ENCODE measurements at regions not wholly inside any gene's neighbourhood (a gene's known extent, or its start where the extent isn't known, plus 50 kb on each side); places are given as distances from the start of the nearest gene placed in this dataset.

GRCh38 chr1:173407846-173408245 is 69.3 kb upstream of the PRDX6 start:
- TF ChIP-seq NFIC (IDR thresholded peaks at IDR 0.05) (no peak), TCF12 (IDR thresholded peaks at IDR 0.05; ENCODE audit: low read depth) (no peak), RAD21 (IDR thresholded peaks at IDR 0.05; ENCODE audit: low read depth) (no peak), CREB1 (IDR thresholded peaks at IDR 0.05; ENCODE audit: low read depth) (no peak), TEAD4 (IDR thresholded peaks at IDR 0.05) (no peak), MAX (IDR thresholded peaks at IDR 0.05) (no peak), REST (IDR thresholded peaks at IDR 0.05; ENCODE audit: low read depth) (no peak), EP300 (IDR thresholded peaks at IDR 0.05; ENCODE audit: borderline replicate concordance) (no peak)

- no peak for TF ChIP-seq EP300 (IDR thresholded peaks at IDR 0.05; ENCODE audit: borderline replicate concordance)
- TF ChIP-seq EGR1 (IDR thresholded peaks at IDR 0.05) = no peak
- no peak for TF ChIP-seq TAF1 (IDR thresholded peaks at IDR 0.05; ENCODE audit: low read depth)
- no peak for TF ChIP-seq MAX (IDR thresholded peaks at IDR 0.05)
- TF ChIP-seq TEAD4 (IDR thresholded peaks at IDR 0.05) = no peak
- no peak for TF ChIP-seq CEBPB (IDR thresholded peaks at IDR 0.05)
- TF ChIP-seq ZBTB7A (IDR thresholded peaks at IDR 0.05; ENCODE audit: low read depth) = no peak
- TF ChIP-seq REST (IDR thresholded peaks at IDR 0.05; ENCODE audit: low read depth) = no peak
- no peak for TF ChIP-seq CREB1 (IDR thresholded peaks at IDR 0.05; ENCODE audit: low read depth)
- no peak for TF ChIP-seq TCF12 (IDR thresholded peaks at IDR 0.05; ENCODE audit: low read depth)
- no peak for TF ChIP-seq FOXM1 (IDR thresholded peaks at IDR 0.05; ENCODE audit: borderline replicate concordance, low read depth)
- no peak for TF ChIP-seq NFIC (IDR thresholded peaks at IDR 0.05)
- no peak for TF ChIP-seq YY1 (IDR thresholded peaks at IDR 0.05; ENCODE audit: low read depth)
- no peak for TF ChIP-seq USF1 (IDR thresholded peaks at IDR 0.05)
- TF ChIP-seq RAD21 (IDR thresholded peaks at IDR 0.05; ENCODE audit: low read depth) = no peak
These were observed 68.2 kb upstream of the PRDX6 start for GRCh38 chr1:173408886-173409285.

GRCh38 chr1:173409613-173410012 is 67.5 kb upstream of the PRDX6 start:
- no peak for TF ChIP-seq TCF12 (IDR thresholded peaks at IDR 0.05; ENCODE audit: low read depth)
- TF ChIP-seq FOXM1 (IDR thresholded peaks at IDR 0.05; ENCODE audit: borderline replicate concordance, low read depth) = no peak
- no peak for TF ChIP-seq ZBTB7A (IDR thresholded peaks at IDR 0.05; ENCODE audit: low read depth)
- no peak for TF ChIP-seq EGR1 (IDR thresholded peaks at IDR 0.05)
- TF ChIP-seq NFIC (IDR thresholded peaks at IDR 0.05) = no peak
- no peak for TF ChIP-seq CREB1 (IDR thresholded peaks at IDR 0.05; ENCODE audit: low read depth)
- no peak for TF ChIP-seq CEBPB (IDR thresholded peaks at IDR 0.05)
- TF ChIP-seq REST (IDR thresholded peaks at IDR 0.05; ENCODE audit: low read depth) = no peak
- TF ChIP-seq USF1 (IDR thresholded peaks at IDR 0.05) = no peak
- no peak for TF ChIP-seq TEAD4 (IDR thresholded peaks at IDR 0.05)
- no peak for TF ChIP-seq MAX (IDR thresholded peaks at IDR 0.05)
- no peak for TF ChIP-seq EP300 (IDR thresholded peaks at IDR 0.05; ENCODE audit: borderline replicate concordance)
- no peak for TF ChIP-seq TAF1 (IDR thresholded peaks at IDR 0.05; ENCODE audit: low read depth)
- no peak for TF ChIP-seq YY1 (IDR thresholded peaks at IDR 0.05; ENCODE audit: low read depth)
- no peak for TF ChIP-seq RAD21 (IDR thresholded peaks at IDR 0.05; ENCODE audit: low read depth)

- TF ChIP-seq TCF12 (IDR thresholded peaks at IDR 0.05; ENCODE audit: low read depth) = no peak
- TF ChIP-seq EP300 (IDR thresholded peaks at IDR 0.05; ENCODE audit: borderline replicate concordance) = no peak
- TF ChIP-seq EGR1 (IDR thresholded peaks at IDR 0.05) = no peak
- TF ChIP-seq CREB1 (IDR thresholded peaks at IDR 0.05; ENCODE audit: low read depth) = no peak
- no peak for TF ChIP-seq RAD21 (IDR thresholded peaks at IDR 0.05; ENCODE audit: low read depth)
- TF ChIP-seq ZBTB7A (IDR thresholded peaks at IDR 0.05; ENCODE audit: low read depth) = no peak
- no peak for TF ChIP-seq MAX (IDR thresholded peaks at IDR 0.05)
- no peak for TF ChIP-seq YY1 (IDR thresholded peaks at IDR 0.05; ENCODE audit: low read depth)
- TF ChIP-seq FOXM1 (IDR thresholded peaks at IDR 0.05; ENCODE audit: borderline replicate concordance, low read depth) = no peak
- TF ChIP-seq NFIC (IDR thresholded peaks at IDR 0.05) = no peak
- no peak for TF ChIP-seq TAF1 (IDR thresholded peaks at IDR 0.05; ENCODE audit: low read depth)
- TF ChIP-seq REST (IDR thresholded peaks at IDR 0.05; ENCODE audit: low read depth) = no peak
- TF ChIP-seq CEBPB (IDR thresholded peaks at IDR 0.05) = no peak
- TF ChIP-seq USF1 (IDR thresholded peaks at IDR 0.05) = no peak
- no peak for TF ChIP-seq TEAD4 (IDR thresholded peaks at IDR 0.05)
These were observed 66.9 kb upstream of the PRDX6 start for GRCh38 chr1:173410133-173410793.

Data from Ishikawa (cell line).